ENCODE measurements at regions not wholly inside any gene's neighbourhood (a gene's known extent, or its start where the extent isn't known, plus 50 kb on each side); places are given as distances from the start of the nearest gene placed in this dataset.

GRCh38 chr14:30332374-30332773 lies 226.6 kb upstream of the G2E3 start:
- Mint-ChIP-seq H3K9me3 (ENCODE audit: low read depth) (peaks cover 8% of the 10 kb centered on the region), H3K4me3 (no peak overlapping the region)
- POLR2A ChIA-PET: no interaction called here

GRCh38 chr14:30333934-30334333 lies 225.0 kb upstream of the G2E3 start:
- ChIA-PET CTCF (interaction anchor here (1.5 kb wide), 1 partner anchor 13 kb away, joined by 3 read pairs; no protein-coding TSS in a partner anchor), POLR2A (no interaction called here)
- H3K27me3 Mint-ChIP-seq: peaks cover 9% of the 10 kb centered on the region
- H3K36me3 Mint-ChIP-seq (ENCODE audit: low read depth): peaks cover 2% of the 10 kb centered on the region
- H3K9me3 Mint-ChIP-seq (ENCODE audit: low read depth): peaks cover 8% of the 10 kb centered on the region
- no peak overlapping the region for H3K4me3 Mint-ChIP-seq
- H3K27ac Mint-ChIP-seq: peak overlapping the region; percentile 66
- peak; percentile 83 for ATAC-seq
- no peak for DNase-seq
- intact Hi-C loops (cut with DNase I, micrococcal nuclease): loop anchor here (1.0 kb wide), 2 partner anchors 20 to 21 kb away; no protein-coding TSS in a partner anchor
- peaks cover 20% of the 10 kb centered on the region for H3K4me1 Mint-ChIP-seq

More at GRCh38 chr14:30332374-30332773, 226.6 kb upstream of the G2E3 start:
- ATAC-seq (no peak), DNase-seq (no peak)
- Mint-ChIP-seq H3K27ac (no peak overlapping the region), H3K27me3 (peaks cover 11% of the 10 kb centered on the region), H3K4me1 (peaks cover 20% of the 10 kb centered on the region), H3K36me3 (ENCODE audit: low read depth) (peaks cover 2% of the 10 kb centered on the region)
- intact Hi-C loops (cut with DNase I, micrococcal nuclease): no loop called here
- CTCF ChIA-PET: no interaction called here

GRCh38 chr14:30337456-30337855 lies 221.5 kb upstream of the G2E3 start:
- intact Hi-C loops (cut with DNase I, micrococcal nuclease): no loop called here
- H3K4me3 Mint-ChIP-seq: no peak overlapping the region
- ChIA-PET POLR2A (no interaction called here), CTCF (no interaction called here)
- H3K9me3 Mint-ChIP-seq (ENCODE audit: low read depth): peaks cover 2% of the 10 kb centered on the region
- peaks cover 2% of the 10 kb centered on the region for H3K36me3 Mint-ChIP-seq (ENCODE audit: low read depth)
- H3K27me3 Mint-ChIP-seq: peaks cover 8% of the 10 kb centered on the region
- DNase-seq: no peak
- no peak overlapping the region for H3K27ac Mint-ChIP-seq
- H3K4me1 Mint-ChIP-seq: peaks cover 25% of the 10 kb centered on the region
- no peak for ATAC-seq

- POLR2A ChIA-PET: no interaction called here
- H3K9me3 Mint-ChIP-seq (ENCODE audit: low read depth): peaks cover under 1% of the 10 kb centered on the region
- peaks cover 2% of the 10 kb centered on the region for H3K36me3 Mint-ChIP-seq (ENCODE audit: low read depth)
- CTCF ChIA-PET: interaction anchor here (0.7 to 1.7 kb wide), 4 partner anchors 10 to 34 kb away, joined by 3 to 5 read pairs (median 3); no protein-coding TSS in a partner anchor
- intact Hi-C loops (cut with DNase I, micrococcal nuclease): no loop called here
- peak overlapping the region; percentile 34 for H3K27ac Mint-ChIP-seq
- DNase-seq: no peak
- H3K4me3 Mint-ChIP-seq: peak overlapping the region; percentile 4
- H3K27me3 Mint-ChIP-seq: peaks cover 6% of the 10 kb centered on the region
- peaks cover 16% of the 10 kb centered on the region for H3K4me1 Mint-ChIP-seq
- ATAC-seq: no peak
Observed at GRCh38 chr14:30339311-30339901, 219.6 kb upstream of the G2E3 start.

- Mint-ChIP-seq H3K9me3 (ENCODE audit: low read depth) (no peaks in the 10 kb centered on the region), H3K27me3 (peaks cover 11% of the 10 kb centered on the region), H3K4me3 (no peak overlapping the region), H3K27ac (no peak overlapping the region), H3K4me1 (peaks cover 10% of the 10 kb centered on the region), H3K36me3 (ENCODE audit: low read depth) (peaks cover 2% of the 10 kb centered on the region)
- POLR2A ChIA-PET: no interaction called here
- CTCF ChIA-PET: no interaction called here
- ATAC-seq (no peak), DNase-seq (no peak)
- intact Hi-C loops (cut with DNase I, micrococcal nuclease): no loop called here
Observed at GRCh38 chr14:30340495-30340894, 218.5 kb upstream of the G2E3 start.

GRCh38 chr14:30345511-30345910 lies 213.4 kb upstream of the G2E3 start:
- Mint-ChIP-seq H3K9me3 (ENCODE audit: low read depth) (no peaks in the 10 kb centered on the region), H3K4me1 (no peaks in the 10 kb centered on the region), H3K27me3 (peaks cover 11% of the 10 kb centered on the region), H3K27ac (no peak overlapping the region), H3K4me3 (no peak overlapping the region), H3K36me3 (ENCODE audit: low read depth) (no peaks in the 10 kb centered on the region)
- ChIA-PET CTCF (interaction anchor here (0.6 kb wide), 1 partner anchor 915 kb away, joined by 3 read pairs; no protein-coding TSS in a partner anchor), POLR2A (no interaction called here)
- ATAC-seq: no peak
- intact Hi-C loops (cut with DNase I, micrococcal nuclease): no loop called here
- DNase-seq: no peak

- intact Hi-C loops (cut with DNase I, micrococcal nuclease): no loop called here
Observed at GRCh38 chr14:30348445-30348844, 210.5 kb upstream of the G2E3 start.

GRCh38 chr14:30349520-30349919 lies 209.4 kb upstream of the G2E3 start:
- Mint-ChIP-seq H3K27me3 (peaks cover 9% of the 10 kb centered on the region), H3K9me3 (ENCODE audit: low read depth) (no peaks in the 10 kb centered on the region), H3K27ac (no peak overlapping the region), H3K4me1 (peaks cover 5% of the 10 kb centered on the region), H3K4me3 (no peak overlapping the region), H3K36me3 (ENCODE audit: low read depth) (no peaks in the 10 kb centered on the region)
- no peak for DNase-seq
- CTCF ChIA-PET: interaction anchor here (0.6 to 1.9 kb wide), 2 partner anchors 10 to 1598 kb away, joined by 3 to 5 read pairs; no protein-coding TSS in a partner anchor
- intact Hi-C loops (cut with DNase I, micrococcal nuclease): no loop called here
- POLR2A ChIA-PET: no interaction called here
- no peak for ATAC-seq

More at GRCh38 chr14:30348445-30348844, 210.5 kb upstream of the G2E3 start:
- DNase-seq (no peak), ATAC-seq (no peak)
- ChIA-PET POLR2A (no interaction called here), CTCF (interaction anchor here (0.6 to 1.9 kb wide), 2 partner anchors 9 to 1071 kb away, joined by 3 to 5 read pairs; no protein-coding TSS in a partner anchor)
- Mint-ChIP-seq H3K4me3 (no peak overlapping the region), H3K27me3 (peaks cover 12% of the 10 kb centered on the region), H3K27ac (no peak overlapping the region), H3K9me3 (ENCODE audit: low read depth) (no peaks in the 10 kb centered on the region), H3K36me3 (ENCODE audit: low read depth) (no peaks in the 10 kb centered on the region), H3K4me1 (no peaks in the 10 kb centered on the region)

GRCh38 chr14:30354439-30354838 lies 204.5 kb upstream of the G2E3 start:
- H3K27me3 Mint-ChIP-seq: peaks cover 8% of the 10 kb centered on the region
- H3K4me1 Mint-ChIP-seq: peaks cover 26% of the 10 kb centered on the region
- H3K36me3 Mint-ChIP-seq (ENCODE audit: low read depth): no peaks in the 10 kb centered on the region
- peaks cover under 1% of the 10 kb centered on the region for H3K9me3 Mint-ChIP-seq (ENCODE audit: low read depth)
- DNase-seq (no peak), ATAC-seq (peak; percentile 14)
- intact Hi-C loops (cut with DNase I, micrococcal nuclease): loop anchor here in 1 of 2 experiments (1.0 kb wide), 1 partner anchor 20 kb away; no protein-coding TSS in a partner anchor
- H3K27ac Mint-ChIP-seq: peak overlapping the region; percentile 76
- ChIA-PET CTCF (interaction anchor here (1.8 kb wide), 1 partner anchor 167 kb away, joined by 5 read pairs; no protein-coding TSS in a partner anchor), POLR2A (no interaction called here)
- no peak overlapping the region for H3K4me3 Mint-ChIP-seq

GRCh38 chr14:30355431-30355913 lies 203.5 kb upstream of the G2E3 start:
- Mint-ChIP-seq H3K4me1 (peaks cover 26% of the 10 kb centered on the region), H3K27ac (peak overlapping the region; percentile 67), H3K4me3 (peak overlapping the region; percentile 3), H3K36me3 (ENCODE audit: low read depth) (no peaks in the 10 kb centered on the region), H3K9me3 (ENCODE audit: low read depth) (peaks cover 3% of the 10 kb centered on the region), H3K27me3 (peaks cover 6% of the 10 kb centered on the region)
- DNase-seq: peak; percentile 55
- intact Hi-C loops (cut with DNase I, micrococcal nuclease): loop anchor here in 1 of 2 experiments (1.0 kb wide), 1 partner anchor 21 kb away; no protein-coding TSS in a partner anchor
- ChIA-PET POLR2A (no interaction called here), CTCF (interaction anchor here (1.0 to 1.8 kb wide), 2 partner anchors 26 to 166 kb away, joined by 3 to 5 read pairs; no protein-coding TSS in a partner anchor)
- peak; percentile 88 for ATAC-seq

GRCh38 chr14:30356438-30357202 lies 202.3 kb upstream of the G2E3 start:
- Mint-ChIP-seq H3K27me3 (peaks cover 5% of the 10 kb centered on the region), H3K36me3 (ENCODE audit: low read depth) (no peaks in the 10 kb centered on the region), H3K4me1 (peaks cover 26% of the 10 kb centered on the region), H3K27ac (no peak overlapping the region), H3K9me3 (ENCODE audit: low read depth) (peaks cover 3% of the 10 kb centered on the region), H3K4me3 (no peak overlapping the region)
- DNase-seq (no peak), ATAC-seq (no peak)
- intact Hi-C loops (cut with DNase I, micrococcal nuclease): no loop called here
- CTCF ChIA-PET: interaction anchor here (1.0 kb wide), 1 partner anchor 27 kb away, joined by 3 read pairs; no protein-coding TSS in a partner anchor
- POLR2A ChIA-PET: no interaction called here

Data from activated CD4-positive, alpha-beta T cell treated with anti-CD3 and anti-CD28 coated beads for 36 hours (primary cell).